ENCODE measurements at regions not wholly inside any gene's neighbourhood (a gene's known extent, or its start where the extent isn't known, plus 50 kb on each side); places are given as distances from the start of the nearest gene placed in this dataset.

GRCh38 chr6:6886171-6886885 lies 221.4 kb upstream of the RREB1 start:
- peak in 15 of 58 donors; percentile 5 to 32 (median 11) for DNase-seq

DNA sequence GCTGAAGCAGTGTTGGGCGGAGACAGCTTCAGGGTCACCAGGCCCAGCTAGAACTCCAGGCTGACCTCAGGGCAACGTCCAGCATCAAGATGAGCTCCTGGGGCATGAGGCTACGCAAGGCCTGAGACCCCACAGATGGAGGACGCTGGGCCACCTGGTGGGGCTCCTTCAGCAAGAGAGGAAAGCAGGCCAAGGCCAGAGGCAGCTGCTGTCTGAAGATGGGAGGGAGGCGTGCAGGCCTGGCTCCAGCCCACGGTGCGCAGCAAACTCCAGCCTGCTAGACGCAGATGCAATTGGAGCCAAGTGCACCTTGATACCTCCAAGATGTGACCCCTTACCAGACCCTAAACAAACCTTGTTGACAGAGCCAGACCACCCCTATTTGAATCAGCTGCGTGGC lies 220.9 kb upstream of the RREB1 start:
- DNase-seq: no peak

GRCh38 chr6:6889601-6890000 lies 218.2 kb upstream of the RREB1 start:
- DNase-seq: no peak

GRCh38 chr6:6890400-6890858 lies 217.3 kb upstream of the RREB1 start:
- DNase-seq: peak in 1 of 58 donors; percentile 5

DNA sequence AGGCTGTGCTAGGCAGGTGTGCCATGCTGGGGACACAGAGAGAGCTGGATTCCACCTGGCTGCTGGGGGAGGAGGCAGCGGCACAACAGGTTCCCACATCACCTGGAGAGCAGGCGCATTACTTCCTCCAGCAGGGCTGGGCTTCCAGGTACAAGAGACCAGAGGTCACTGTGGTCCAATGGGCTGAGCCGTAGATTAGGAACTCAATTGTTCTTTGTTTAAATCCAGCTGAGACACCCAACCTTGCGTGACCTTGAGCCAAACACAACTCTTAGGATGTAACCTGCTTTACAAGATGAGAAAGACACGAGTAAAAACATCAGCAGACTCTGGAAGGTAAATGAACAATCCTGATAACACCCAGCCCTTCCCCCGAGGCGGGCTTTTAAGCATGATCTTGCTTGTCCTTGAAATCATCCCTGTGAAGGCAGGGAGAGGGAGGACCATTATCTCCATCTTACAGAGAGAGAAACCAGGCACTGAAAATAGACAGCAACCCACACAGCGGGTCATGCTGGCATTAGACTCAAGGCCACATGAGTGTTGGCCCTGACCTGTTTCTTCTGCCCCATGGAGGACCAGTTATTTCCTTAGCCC lies 216.5 kb upstream of the RREB1 start:
- no peak for DNase-seq

DNA sequence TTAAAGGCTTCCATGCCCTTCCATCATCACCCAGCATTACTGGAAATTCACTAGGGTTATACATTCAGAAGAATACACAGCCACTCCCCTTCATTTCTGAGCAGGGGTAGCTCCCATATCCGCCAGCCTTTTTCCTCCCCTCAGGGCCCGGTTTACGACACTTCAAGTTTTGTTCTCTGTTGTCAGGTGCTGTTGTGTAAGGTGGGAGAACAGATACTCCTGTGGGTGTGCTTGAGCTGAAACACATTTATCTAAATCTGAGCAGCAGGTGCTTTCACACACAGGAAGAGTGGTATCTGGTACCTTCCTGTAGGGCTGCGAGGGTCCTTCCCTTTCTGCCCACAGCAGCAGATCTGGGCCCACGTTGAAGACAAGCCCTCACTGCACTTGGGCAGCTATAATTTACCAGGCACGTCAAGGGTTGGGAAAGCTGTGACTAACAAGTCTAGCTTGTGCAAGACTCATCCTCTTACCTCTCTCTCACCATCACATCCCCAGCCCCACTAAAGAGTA lies 215.8 kb upstream of the RREB1 start:
- DNase-seq: no peak

DNA sequence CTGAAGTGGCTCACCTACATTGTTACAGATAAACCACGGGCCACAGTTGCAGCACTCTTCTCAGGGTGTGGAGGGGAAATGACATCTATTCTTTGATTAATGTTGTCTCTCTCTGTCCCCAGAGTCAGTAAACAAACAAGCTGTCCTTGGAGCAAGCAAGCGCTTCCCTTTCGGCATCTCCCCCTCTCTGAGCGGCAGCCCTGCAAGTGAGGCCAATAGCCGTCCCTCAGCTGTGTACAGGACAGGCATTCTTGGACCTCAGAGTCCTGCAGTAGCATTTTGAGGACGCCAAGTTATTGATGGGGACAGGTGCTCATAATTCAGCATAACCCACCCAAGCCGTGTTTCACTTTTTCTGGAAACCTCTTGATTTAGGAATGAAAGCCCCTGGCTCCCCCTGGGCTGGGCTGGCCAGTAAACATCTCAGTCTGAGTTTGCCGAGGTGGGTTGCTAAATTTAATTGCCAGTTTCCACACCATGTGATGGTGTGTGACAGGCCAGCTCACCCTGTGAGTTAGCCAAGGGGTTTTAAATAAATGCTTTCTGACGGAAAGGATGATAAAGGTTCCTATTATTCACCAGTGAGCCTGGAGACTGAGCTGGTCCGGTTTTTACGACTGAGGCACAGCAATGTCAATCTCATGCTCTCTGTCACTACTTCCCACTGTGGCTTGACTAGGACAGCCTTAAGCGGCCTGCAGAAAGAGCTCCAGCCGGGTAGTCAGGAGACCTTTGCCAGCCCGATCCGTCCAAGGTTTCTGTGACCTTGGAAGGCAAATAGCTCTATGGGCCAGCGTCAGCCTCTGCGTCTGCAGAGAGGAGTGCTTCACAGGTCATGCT lies 214.8 kb upstream of the RREB1 start:
- no peak for DNase-seq

GRCh38 chr6:6893701-6894100 lies 214.1 kb upstream of the RREB1 start:
- DNase-seq: no peak

DNA sequence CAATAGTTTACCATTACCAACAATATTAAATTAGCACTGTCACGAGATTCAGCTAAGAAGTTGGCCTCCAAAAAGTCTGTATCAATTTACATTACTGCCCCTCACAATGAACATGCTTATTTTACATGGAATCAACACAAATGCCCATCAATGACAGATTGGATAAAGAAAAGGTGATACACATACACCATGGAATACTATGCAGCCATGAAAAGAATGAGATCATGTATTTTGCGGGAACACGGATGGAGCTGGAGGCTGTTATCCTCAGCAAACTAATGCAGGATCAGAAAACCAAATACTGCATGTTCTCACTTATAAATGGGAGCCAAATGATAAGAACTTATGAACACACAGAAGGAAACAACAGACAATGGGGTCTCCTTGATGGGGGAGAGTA lies 211.8 kb upstream of the RREB1 start:
- no peak for DNase-seq

GRCh38 chr6:6897140-6897539 lies 210.6 kb upstream of the RREB1 start:
- no peak for DNase-seq

DNA sequence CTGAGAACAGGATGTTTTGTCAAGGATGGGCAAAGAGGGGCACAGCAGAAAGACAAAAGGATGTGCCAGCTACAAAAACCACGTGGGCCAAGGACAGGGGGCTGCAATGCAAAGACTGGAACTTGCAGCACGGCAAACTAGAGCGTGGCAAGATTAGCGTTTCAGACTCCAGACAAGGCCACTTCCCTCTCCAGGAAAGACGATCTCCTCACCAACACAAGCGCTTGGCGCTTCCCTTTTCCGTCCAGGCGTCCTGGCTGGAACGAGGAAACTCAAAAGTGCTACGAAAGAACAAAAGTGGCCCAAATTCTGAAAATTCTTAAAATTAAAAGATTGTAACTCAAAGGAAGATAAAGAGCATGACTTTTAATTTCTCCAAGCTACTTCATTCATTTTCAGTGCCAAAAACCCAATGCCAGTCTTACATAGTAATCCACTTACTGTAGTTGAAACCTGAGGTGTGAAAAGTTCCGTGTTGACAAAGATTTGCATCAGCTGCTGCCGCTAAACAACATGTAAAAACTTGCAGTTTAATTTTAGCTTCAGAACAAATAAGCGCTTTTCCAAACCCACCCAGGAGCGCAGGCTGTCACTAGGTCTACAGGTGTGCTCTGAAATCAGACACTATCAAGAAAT lies 207.1 kb upstream of the RREB1 start:
- DNase-seq: peak in 1 of 58 donors; percentile 3

- DNase-seq: no peak
Measured at GRCh38 chr6:6901205-6901719, 206.5 kb upstream of the RREB1 start.

DNA sequence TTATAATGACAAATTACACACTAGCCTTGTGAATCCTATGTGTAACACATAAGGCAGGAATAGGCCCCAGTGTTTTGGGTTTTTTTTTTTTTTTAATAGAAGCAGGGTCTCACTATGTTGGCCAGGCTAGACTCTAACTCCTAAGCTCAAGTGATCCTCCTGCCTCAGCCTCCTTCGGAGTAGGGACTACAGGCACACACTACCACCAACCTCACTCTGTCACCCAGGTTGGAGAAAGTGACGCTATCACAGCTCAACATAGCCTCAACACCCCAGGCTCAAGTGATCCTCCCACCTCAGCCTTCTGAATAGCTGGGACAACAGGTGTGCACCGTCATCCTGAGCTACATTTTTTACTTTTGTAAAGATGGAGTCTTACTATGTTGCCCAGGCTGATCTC lies 205.8 kb upstream of the RREB1 start:
- no peak for DNase-seq

DNA sequence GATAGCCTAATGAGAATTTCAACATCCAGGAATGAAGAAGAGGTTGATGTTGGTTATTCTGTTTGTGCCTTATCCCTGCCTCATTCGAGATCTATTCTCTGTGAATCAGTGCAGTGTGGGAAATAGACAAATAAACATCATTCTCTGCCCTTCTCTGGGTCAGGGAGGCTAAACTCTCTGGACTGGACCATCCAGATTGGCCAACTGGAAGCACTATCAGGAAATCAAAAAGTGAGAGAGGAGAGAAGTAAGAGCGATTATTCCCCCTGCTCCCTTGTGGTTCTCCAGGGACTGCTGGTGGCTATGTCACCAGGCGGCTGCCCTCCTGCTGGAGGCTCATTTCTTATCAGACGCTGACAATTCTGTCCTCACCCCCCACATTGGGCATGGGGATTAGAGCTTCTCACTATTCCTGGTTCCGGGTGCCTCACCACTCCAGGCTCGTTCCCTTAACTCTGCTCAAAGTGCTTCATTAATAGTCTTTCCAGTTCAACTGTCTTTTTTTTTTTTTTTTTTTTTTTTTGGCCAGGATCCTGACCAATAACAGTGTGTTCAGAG lies 201.7 kb upstream of the RREB1 start:
- no peak for DNase-seq

- no peak for DNase-seq
Measured at GRCh38 chr6:6906570-6907213, 201.1 kb upstream of the RREB1 start.

DNA sequence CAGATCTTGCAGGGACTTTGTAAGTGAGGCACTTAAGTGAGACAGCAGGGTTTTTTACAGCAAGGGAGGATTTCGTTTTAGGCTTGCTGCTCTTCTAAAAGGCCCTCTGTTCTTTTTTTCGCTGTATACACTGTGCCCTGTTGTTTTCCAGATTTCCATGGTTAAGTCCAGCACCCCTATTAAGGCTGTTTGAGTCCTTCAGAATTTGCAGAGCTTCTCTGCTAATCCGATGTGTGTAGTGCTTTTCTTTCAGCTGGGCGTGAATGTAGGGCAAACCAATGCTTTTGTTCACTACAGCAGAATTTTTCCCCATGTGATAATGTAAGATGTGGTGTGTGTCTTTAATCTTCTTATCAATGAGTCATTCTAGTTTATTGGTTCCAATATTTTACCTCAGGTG lies 200.5 kb upstream of the RREB1 start:
- peak in 1 of 58 donors; percentile 3 for DNase-seq

DNA sequence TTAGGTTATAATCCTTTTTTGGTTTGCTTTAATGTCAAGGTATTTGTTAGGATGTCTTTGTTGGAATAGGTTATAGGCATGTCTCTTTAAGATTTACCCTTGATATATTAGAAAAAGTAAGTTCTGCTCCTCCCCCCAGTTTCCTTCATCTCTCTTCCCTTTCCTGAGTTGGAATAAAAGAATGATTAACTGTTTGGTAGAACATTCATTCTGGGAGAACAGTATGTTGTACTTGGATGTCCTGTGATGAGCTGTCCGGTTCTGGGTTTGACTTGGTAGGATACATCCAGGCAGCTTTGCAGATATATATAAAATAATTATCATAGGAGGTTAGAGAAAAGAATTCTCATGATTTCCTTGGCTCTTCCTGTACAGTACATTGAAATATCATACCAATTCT lies 199.6 kb upstream of the RREB1 start:
- DNase-seq: no peak

- no peak for DNase-seq
Measured at GRCh38 chr6:6909111-6909510, 198.7 kb upstream of the RREB1 start.

- no peak for DNase-seq
Measured at GRCh38 chr6:6910734-6911295, 196.9 kb upstream of the RREB1 start.

DNA sequence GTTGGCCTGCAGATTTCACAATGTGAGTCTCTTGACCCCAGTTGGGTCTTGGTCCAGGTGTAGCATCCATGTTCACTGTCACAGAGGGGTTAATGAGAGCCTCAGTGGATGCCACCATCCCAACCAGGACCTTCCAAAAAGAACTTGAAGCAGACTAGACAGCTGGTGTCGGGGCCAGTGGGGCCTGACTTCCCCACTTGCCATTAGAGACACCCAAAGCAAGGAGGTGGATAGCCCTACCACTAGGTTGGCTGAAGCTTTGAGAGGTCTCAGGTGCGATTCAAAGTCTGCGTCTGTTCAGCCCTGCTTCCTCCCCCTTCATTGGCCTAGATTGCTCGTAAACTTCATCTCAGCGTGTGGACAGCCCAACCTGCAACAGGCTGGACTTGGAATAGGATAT lies 196.4 kb upstream of the RREB1 start:
- no peak for DNase-seq
